Hippocampal formation (tissue), 2 donors: ENCODE measurements at regions not wholly inside any gene's neighbourhood (a gene's known extent, or its start where the extent isn't known, plus 50 kb on each side); places are given as distances from the start of the nearest gene placed in this dataset.

Source experiments
- DNase-seq, 2 donors: peaks; one replicate each; lab custom pipeline; 2025; lab: John Stamatoyannopoulos, UW

GRCh38 chr9:28922891-28923290 lies 1349.6 kb upstream of the C9orf72 start:
- DNase-seq = no peak

DNA sequence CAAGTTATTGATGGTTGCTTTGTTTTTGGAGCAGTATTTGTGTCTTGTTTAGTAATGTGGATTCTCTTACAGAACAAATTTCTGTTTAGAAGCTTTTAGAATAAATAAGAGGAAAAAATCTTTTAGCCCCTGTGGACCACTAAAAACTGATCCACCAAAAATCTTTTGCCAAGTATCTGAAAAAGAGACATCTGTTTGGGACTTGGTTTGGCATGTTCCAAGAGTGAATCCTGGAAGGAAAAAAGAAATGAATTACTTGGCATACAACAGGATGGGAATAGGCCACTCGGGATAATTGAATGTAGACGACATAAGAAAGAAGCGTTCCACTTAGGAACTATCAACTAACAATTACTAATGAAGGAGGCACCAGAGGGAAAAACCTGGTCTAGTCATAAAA lies 1350.1 kb upstream of the C9orf72 start:
- no peak for DNase-seq

GRCh38 chr9:28925157-28925556 lies 1351.9 kb upstream of the C9orf72 start:
- no peak for DNase-seq

- DNase-seq = no peak
Observed at GRCh38 chr9:28926306-28926705, 1353.0 kb upstream of the C9orf72 start.

GRCh38 chr9:28927691-28928090 lies 1354.4 kb upstream of the C9orf72 start:
- DNase-seq = no peak

- DNase-seq = no peak
Observed at GRCh38 chr9:28929433-28929832, 1356.2 kb upstream of the C9orf72 start.

DNA sequence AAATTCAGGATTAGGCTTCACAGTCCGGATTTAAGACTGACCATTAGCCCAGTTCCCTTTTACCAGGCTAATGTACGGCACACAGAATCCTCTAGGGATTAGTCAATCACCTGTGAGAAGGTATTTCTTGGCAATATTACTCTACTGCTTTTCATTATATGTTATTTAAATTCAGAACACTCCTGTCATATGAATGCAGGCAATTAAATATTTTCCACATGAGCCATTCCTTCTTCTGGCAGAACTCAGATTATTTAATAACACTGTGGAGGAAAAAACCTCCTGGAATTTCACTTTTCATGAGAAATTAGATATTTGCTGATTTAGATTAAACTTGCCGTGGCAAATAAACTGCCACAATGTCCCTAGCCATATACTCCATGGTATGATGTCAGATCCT lies 1357.5 kb upstream of the C9orf72 start:
- no peak for DNase-seq

GRCh38 chr9:28934111-28934510 lies 1360.8 kb upstream of the C9orf72 start:
- DNase-seq = no peak

GRCh38 chr9:28938981-28939380 lies 1365.7 kb upstream of the C9orf72 start:
- no peak for DNase-seq

DNA sequence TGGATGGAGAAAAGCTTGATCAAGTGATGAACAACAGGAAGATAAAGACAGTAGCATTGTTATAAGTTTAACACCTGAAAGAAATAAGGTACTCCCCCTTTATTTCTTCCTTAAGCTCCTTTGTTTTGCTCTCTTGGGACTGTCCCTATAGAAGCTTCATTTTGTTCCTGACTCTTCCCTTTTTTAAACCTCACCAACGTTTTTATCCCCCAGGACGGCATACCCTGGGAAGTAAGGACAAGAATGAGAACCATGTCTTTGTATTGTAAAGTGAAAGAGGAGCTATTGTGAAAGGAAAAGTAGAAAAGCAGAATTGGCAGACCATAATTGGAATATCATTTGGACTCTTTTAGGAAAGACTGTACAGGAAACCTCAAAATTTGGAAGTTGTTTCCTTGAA lies 1368.6 kb upstream of the C9orf72 start:
- DNase-seq = no peak

- DNase-seq = no peak
Observed at GRCh38 chr9:28942941-28943340, 1369.7 kb upstream of the C9orf72 start.

- no peak for DNase-seq
Observed at GRCh38 chr9:28946648-28947047, 1373.4 kb upstream of the C9orf72 start.

GRCh38 chr9:28951945-28952344 lies 1378.7 kb upstream of the C9orf72 start:
- DNase-seq = no peak

- DNase-seq = no peak
Observed at GRCh38 chr9:28956116-28956880, 1383.0 kb upstream of the C9orf72 start.

DNA sequence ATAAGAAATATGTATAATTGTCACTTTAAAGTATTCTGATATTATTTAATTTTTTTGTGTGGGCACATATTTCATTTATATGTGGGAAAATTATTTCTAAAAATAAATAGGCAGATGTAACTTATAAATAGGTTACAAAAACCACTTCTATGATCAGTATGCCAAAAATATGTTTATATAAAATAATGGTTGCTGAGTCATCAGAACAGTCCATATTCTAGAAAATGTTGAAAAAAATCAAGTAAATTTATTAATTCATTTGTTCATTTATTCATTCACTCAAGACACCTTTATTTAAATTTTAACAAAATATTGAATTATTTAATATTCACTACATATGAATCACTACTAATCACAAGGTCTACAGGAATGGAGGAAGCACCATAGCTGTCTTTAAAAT lies 1387.3 kb upstream of the C9orf72 start:
- DNase-seq = no peak

- DNase-seq = no peak
Observed at GRCh38 chr9:28961623-28962022, 1388.3 kb upstream of the C9orf72 start.

DNA sequence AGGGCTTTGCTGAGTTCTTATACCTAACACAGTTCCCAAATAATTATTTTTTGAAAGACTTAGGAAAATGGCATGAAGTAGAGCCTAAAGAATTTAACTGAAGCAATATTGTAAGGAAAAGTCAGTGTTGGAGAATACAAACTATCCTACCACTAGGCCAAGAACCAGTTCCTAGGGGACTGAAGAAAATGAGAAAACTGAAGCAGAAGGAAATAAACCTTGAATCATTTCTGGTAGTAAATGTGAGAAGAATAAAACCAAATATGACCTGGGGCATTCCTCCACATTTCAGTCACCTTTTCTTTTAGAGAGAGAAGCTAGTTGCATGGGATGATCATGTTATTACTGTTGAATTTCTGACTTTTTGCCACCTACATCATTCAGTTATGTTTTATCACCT lies 1393.9 kb upstream of the C9orf72 start:
- DNase-seq = no peak

DNA sequence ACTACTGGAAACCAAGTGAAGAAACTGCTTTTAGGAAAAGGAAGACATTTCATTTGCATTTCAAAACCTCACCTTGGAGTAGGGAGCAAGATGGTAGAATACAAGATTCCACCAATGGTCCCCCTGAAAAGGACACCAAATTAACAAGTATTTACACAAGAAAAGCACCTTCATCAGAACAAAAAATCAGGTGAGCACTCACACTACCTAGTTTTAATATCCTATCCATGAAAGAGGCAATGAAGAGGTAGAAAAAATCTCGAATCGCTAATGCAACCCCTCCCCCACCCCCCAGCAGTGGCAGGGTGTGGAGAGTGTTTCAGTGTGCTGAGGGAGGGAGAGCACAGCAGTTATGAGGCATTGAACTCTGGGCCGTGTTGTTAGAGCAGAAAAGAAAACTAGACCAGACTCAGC lies 1397.0 kb upstream of the C9orf72 start:
- no peak for DNase-seq

- DNase-seq = no peak
Observed at GRCh38 chr9:28971881-28972280, 1398.6 kb upstream of the C9orf72 start.

DNA sequence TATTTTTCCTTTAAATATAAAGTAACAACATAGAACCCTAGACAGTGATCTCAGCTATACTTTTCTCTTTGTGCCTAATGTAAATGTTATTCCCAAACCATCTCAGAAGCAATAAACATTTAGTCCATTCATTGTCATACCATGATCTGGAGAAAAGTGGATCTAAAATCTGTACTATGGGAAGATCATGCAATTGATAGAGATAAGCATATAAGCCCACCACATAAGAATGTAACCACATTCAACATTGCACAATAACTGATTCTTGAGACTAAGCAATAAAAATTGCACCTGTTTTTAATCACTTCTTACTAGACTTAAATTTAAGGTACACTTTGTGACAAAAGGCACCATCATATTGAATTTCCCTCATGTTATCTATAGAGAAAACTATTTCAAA lies 1403.0 kb upstream of the C9orf72 start:
- no peak for DNase-seq

- no peak for DNase-seq
Observed at GRCh38 chr9:28976684-28977083, 1403.4 kb upstream of the C9orf72 start.

GRCh38 chr9:28981129-28981528 lies 1407.8 kb upstream of the C9orf72 start:
- DNase-seq = no peak

DNA sequence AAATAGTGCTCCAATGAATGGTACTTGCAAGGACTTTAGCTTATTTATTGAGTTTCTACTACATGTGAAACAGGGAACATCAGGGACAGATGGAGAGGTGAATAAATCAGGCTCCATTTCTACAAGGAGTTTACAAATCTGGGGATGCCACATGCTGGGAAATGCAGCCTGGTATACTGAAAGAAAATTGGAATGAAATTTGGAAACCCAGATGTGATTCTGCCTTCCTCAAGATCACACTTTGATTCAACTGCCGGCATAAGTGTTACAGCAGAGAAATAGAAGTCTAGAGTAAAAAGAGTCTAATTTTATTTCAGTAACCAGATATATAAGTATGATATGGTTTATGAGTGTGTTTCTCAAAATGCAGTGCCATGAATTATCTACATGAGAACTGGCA lies 1408.4 kb upstream of the C9orf72 start:
- no peak for DNase-seq

DNA sequence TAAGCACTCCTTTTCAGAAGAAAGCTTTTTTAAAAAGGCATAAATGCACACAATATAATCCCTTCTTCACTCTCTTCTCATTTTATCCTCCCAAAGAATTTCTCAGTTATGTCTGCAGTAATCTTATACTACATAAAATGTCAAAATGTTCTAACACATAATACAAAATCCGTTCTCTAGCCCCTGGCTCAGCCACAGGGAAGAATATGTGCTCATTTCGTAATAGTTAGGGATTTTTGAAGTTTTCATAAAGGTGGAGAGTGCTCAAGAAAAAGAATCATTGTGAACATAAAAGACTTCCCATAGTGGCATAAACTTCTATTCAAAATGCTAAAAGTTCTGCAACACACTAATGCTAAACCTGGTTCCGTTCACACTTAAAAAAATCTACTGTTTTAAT lies 1410.7 kb upstream of the C9orf72 start:
- no peak for DNase-seq
